Cerebellar cortex (tissue), 1 donor: ENCODE measurements at regions not wholly inside any gene's neighbourhood (a gene's known extent, or its start where the extent isn't known, plus 50 kb on each side); places are given as distances from the start of the nearest gene placed in this dataset.

ENCODE experiments used
- DNase-seq: peaks from one replicate; pipeline ENCODE4 v3.0.0-alpha.2; 2015; ENCODE audit warnings: low spot score

- no peak for DNase-seq
Measured at GRCh38 chr5:167969998-167970397, 321.4 kb upstream of the WWC1 start.

- DNase-seq = no peak
Measured at GRCh38 chr5:167971706-167972105, 319.7 kb upstream of the WWC1 start.

- no peak for DNase-seq
Measured at GRCh38 chr5:167973126-167973525, 318.3 kb upstream of the WWC1 start.

DNA sequence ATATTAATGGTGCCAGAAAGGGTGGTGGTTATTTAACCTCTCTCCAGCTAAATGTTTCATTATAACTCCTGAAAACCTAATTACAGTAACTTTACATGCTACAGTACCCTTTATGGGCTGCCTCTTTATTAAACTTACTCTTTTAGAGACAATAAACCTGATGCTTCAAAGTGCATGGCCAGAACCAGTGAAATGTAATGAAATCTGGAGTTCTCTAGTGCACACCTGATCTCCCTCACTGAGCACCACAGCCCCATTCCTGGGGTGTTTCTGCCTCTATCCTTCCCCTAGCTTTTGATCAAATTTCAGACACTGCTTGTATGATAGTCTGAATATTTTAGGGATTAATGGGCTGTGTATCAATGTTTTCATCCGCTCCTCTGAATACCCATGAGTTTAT is 306.5 kb upstream of the WWC1 start:
- no peak for DNase-seq

DNA sequence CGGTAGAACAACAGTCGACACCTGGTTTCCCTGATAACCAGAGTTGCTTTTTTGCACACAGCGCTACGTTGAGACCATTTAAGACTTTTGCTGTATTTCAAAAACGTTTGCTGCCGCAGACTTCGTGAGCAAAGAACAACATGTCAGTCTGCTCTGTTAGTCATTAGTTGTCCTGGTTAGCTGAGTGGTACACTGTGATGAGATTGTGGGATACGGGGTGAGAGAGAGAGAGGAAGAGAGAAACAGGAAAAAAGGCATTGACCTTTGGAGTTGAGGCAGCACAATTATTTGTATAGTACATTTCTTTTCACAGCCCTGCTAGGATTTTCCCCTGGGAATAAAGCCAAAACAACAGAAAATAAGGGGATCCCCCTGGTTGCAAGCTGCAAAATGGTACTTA is 306.1 kb upstream of the WWC1 start:
- DNase-seq = no peak

- no peak for DNase-seq
Measured at GRCh38 chr5:167987490-167988280, 303.8 kb upstream of the WWC1 start.

DNA sequence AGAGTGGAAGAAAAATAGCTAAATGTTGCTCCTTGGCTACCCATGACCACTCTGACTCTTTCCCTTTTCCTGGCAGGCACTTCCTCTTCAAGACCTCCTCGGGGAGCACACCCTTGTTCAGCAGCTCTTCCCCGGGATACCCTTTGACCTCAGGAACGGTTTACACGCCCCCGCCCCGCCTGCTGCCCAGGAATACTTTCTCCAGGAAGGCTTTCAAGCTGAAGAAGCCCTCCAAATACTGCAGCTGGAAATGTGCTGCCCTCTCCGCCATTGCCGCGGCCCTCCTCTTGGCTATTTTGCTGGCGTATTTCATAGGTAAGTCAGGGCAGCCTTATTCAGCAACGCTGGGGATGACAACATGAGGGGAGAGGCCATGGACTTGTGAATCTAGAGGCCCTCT is 298.6 kb upstream of the WWC1 start:
- DNase-seq = no peak

DNA sequence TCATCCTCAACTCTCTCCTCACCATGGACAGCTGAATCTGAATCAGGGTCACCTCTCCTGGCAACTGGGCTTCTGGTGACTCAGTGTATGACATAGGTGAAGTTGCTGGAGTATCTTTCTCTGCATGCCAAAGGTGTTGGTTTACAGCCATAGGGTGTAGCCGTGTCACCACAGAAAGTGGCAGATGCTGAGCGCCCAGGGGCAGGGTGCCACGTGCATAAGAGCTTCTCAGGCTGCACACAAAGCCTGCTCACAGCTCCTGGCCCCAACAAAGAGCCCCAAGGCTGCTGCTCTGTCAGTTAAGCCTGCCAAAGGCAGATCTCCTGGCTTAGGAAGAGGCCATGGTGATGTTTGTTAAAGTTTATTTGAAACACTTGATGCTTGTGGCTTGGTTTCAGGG is 297.7 kb upstream of the WWC1 start:
- DNase-seq = no peak

GRCh38 chr5:167995844-167996425 is 295.5 kb upstream of the WWC1 start:
- no peak for DNase-seq

- no peak for DNase-seq
Measured at GRCh38 chr5:167998148-167998767, 293.2 kb upstream of the WWC1 start.

GRCh38 chr5:167999182-167999581 is 292.3 kb upstream of the WWC1 start:
- no peak for DNase-seq

GRCh38 chr5:168001318-168001717 is 290.1 kb upstream of the WWC1 start:
- DNase-seq = no peak

DNA sequence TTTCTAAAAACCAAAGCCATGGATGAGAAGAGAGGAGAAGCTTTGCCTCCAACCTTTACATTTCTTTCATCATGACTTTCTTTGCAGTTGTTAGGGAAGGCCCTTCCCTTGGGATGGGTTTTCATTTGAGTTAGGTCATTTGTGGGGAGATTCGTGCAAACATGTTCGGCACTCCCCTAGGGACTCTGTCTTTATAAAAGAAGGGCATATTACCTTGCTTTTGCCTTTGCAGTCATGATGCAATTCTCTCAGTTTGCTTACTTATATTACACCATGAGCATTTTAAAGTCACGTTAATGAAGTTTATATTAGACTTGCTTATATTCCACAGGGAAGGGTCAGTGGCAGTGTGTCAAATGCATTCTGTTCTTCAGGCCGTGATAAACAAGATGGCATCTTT is 289.3 kb upstream of the WWC1 start:
- no peak for DNase-seq

GRCh38 chr5:168005093-168005492 is 286.4 kb upstream of the WWC1 start:
- DNase-seq = no peak

- DNase-seq = no peak
Measured at GRCh38 chr5:168005936-168006335, 285.5 kb upstream of the WWC1 start.

DNA sequence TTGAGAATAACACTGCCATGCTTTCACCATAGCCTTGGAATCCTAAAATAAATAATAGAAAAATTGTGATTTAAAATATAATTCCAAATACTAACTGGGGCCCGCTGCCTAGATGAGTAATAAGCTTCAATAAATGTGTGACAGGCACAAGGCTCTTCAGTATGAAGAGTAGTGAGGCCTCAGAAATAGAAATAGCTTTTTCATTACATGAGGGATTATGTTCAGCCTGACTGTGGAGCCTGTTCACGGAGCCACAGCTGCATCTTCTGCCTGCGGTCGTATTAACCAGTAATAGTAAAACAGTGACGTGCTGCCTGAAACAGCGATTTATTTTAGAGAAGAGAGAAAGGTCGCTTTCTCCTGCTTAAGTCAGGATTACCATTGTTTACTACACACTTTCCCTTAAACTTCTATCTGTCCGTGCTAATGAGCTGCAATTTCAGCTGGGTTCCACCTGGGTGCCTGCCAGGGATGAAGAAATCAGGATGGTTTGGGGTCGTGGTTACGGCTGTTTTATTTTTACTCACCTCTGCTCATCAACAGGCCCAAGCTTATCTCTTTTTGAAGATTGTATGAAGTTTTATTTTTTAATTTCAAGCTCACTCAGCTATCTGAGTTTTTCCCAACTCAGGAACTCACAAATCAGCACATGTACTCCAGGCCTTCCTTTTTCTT is 284.9 kb upstream of the WWC1 start:
- DNase-seq = no peak

DNA sequence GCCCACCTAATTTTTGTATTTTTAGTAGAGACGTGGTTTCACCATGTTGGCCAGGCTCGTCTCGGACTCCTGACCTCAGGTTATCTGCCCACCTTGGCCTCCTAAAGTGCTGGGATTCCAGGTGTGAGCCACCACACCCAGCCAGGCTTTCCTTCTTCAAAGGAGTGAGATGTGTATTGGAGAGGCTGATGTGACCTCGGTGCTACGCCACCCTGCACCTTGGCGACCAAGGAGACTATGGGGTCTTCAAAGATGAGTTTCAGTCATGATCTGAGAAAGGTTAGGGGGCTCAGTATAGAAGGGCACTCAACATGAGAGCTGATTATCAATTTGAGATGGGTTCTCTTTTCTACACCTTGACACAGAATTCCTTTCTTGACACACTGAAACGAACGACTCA is 284.2 kb upstream of the WWC1 start:
- no peak for DNase-seq

- no peak for DNase-seq
Measured at GRCh38 chr5:168008555-168008954, 282.9 kb upstream of the WWC1 start.

GRCh38 chr5:168011096-168011495 is 280.3 kb upstream of the WWC1 start:
- DNase-seq = no peak

DNA sequence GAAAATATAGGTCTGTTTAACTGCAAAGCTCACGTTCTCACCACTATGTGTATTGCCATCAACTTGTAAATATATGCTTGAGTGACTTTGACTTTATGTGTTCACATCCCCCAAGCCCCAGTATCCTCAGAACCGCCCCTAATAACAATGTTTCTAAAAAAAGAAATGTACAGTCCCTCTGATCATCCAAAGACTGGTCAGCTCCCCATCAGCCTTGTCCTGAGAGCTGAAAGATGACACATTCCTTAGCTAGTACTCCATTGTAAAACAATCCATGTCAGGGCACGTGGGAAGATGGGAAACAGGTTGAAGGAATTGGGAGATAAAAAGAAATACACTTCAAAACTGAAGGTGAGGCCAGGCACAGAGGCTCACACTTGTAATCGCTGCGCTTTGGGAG is 279.4 kb upstream of the WWC1 start:
- no peak for DNase-seq

DNA sequence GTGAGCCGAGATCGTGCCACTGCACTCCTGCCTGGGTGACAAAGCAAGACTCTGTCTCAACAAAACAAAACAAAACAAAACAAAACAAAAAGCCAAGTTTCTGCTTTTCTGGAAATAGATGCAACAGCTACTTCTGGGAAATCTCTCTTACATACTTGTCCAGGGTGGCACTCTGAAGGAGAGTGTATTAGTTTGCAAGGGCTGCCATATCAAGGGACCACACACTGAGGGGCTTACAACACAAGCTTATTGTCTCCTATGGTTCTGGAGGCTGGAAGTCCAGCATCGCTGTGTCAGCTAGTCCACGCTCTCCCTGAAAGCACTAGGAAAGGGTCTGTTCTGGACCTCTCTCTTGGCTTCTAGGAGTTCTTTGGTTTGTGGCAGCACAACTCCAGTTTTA is 277.9 kb upstream of the WWC1 start:
- DNase-seq = no peak

DNA sequence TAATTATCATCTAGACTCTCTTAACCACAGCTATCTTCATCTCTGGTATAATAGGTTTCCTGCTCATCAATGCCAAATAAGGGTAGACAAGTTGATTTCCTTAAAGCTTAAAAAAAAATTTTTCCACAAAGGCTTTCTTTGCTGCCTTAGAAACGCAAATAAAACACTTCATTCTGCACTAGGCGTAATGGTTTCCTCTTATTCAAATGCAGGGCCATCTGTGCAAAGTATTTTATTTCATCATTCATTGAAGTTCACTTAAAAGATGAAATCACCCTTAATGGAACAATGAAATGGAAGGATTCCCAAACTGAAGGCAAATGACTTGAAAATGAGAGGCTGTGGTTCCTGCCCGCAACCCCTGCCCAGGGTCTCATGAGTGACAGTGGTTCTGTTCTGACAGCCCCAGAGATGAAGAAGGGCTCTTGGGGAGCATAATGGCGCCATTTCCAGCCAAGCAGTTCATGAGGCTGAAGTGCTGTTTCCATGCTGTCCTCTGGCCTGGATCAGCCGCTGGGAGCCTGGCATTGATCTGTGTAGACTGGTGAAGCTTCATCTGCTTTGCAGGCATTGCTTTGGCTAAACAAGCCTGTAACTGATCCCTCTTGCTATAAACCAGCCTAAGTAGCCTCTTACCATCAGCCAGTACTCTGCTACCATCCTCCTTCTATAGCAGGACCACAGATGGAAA is 276.9 kb upstream of the WWC1 start:
- no peak for DNase-seq
